ENCODE measurements at regions not wholly inside any gene's neighbourhood (a gene's known extent, or its start where the extent isn't known, plus 50 kb on each side); places are given as distances from the start of the nearest gene placed in this dataset.

DNA sequence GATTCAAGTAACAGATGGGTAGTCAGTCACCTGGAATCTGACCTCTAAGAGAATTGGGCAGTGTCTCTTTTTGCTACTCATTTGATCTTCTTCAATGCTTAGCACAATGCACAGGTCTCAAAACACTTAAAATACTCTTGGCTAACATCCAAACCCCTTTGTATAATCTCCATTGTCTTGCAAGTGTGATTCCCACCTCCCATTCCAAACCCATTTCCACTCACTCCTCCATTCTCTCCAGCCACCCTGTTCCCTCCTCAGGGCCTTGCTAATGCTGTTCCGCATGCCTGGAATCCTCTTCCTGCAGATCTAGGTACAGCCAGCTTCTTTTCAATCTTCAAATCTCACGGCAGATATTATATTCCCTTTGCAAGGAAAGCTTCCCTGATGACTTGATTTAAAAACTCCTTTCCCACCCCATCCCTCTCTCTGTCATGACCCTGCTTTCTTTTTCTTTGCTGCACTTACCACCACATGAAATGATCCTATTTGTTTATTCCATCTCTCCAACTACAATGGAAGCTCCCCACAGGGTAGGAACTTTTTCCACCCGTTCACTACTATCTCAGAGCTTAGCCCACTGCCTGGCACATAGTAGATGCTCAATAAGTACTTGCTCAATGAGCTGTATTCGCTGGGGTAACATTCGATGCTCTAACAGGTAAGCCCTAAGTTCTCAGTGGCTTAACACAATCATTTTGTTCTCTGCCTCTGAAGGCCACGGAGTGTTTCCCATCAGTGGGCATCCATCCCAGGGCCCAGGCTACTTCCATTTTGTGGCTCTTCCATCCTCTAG is 121.7 kb downstream of the MN1 start:
- DNase-seq: no peak

DNA sequence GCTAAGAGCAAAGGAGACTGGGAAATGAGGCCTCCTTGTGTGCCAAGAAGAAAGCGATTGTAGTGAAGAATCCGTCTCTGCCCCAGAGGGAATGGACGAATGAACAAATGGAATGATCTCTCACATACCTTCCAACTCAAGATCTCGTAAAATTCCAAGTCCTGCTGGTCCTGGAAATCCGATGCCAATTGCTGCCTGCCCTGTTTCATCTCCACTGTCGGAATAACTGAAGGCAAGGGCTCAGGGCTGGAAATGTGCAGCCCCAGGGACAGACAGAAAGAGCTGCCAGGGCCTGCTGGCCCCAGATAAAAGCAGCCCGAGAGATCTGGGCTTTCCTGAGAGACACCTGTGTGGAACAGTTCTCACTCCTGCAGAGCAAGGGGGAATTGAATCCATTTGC is 120.9 kb downstream of the MN1 start:
- no peak for DNase-seq

DNA sequence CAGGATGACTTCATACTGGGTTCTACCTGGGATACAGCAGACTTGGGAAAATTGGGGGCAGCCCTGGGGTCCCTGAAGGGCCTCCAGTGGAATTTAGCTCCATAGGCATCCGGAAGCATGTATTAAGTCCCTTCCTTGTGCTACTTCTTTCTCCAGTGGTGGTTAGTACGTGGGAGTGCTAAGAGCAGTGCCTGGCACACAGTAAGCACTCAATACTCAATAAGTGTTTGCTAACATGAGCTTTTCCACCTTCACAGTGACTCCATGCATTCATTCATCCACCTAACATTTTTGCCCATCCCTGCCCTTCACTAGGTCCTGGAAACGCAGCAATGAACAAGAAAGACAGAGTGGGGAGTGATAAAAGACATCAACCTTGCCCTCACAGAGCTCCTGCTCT is 120.5 kb downstream of the MN1 start:
- no peak for DNase-seq

GRCh38 chr22:27682437-27682836 is 119.1 kb downstream of the MN1 start:
- no peak for DNase-seq

DNA sequence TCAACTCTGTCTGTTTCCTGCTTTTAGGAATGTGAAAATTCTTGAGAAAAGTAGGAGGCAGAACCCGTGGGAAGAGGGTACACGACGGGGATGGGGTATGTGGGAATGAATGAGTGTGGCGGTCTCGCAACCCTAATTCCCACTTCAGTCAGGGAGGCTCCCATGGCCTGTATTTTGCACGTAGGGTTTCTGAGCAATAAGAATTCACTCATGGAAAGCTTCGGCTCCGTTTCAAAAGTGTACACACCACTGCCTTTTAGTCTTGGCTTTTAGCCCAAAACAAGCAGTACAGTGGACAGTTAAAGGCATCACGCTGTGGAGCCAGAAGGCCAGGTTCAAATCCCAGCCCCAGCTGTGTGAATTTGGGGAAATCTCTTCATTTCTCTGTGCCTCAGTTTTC is 116.7 kb downstream of the MN1 start:
- DNase-seq: no peak

DNA sequence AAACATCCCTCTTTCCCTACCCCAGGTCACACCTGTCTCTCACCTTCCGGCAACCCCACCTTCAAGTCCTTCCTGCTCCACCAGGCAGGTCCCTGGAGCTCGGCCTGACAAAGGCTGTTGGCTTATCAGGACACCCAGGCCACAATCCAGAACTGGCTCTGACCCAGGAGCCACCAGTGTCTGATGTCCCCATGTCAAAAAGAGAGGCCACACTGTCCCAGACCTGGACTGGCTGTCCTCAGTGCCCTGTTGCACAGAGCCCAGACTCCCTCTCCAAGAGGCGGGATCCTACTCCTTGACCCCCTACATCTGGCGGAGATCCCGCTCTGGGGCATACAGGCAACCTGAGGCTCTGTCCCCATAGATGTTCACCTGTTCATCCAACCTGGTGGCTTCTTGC is 116.0 kb downstream of the MN1 start:
- DNase-seq: no peak

DNA sequence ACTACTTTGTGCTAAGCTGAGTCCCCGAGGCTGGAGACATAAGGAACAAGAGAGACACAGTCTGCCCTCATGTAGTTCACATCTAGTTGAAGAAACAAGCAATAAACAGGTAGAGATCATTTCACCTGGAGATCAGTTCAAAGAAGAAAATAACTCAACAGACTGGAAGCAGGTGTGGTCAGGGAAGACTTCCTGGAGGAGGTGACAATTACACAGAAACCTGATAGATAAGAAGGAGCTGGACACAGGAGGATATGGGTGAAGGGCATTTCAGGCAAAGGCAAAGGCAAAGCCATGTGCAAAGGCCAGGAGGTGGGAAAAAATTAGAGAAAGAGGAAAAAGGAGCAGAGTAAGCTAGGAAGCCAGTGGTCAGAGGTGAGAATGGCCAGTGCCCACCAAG is 115.6 kb downstream of the MN1 start:
- no peak for DNase-seq

GRCh38 chr22:27686534-27686933 is 115.0 kb downstream of the MN1 start:
- no peak for DNase-seq

DNA sequence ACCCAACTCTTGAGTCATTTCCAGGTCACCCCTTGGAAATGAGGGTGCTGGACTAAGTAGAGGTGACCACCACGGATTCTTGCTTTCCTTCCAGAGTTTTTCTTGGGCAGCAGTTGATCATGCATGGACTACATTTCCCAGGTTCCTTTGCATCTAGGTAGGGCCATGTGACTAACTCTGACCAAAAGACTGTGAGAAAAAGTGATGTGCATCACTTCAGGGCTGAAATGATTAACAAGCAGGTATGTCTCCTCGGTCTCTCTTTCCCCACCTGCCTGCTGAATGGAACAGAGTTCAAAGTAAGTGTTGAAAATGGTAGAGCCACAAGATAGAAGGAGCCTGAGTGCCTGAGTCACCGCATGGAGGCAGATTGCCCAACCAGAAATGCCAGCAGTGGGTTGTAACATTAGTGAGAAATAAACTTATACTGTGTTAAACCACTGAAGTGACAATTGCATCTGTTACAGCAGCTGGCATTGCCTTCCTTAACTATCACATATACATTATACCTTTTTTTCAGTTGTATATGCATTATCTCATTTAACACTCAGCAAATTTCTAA is 113.5 kb downstream of the MN1 start:
- no peak for DNase-seq

GRCh38 chr22:27689664-27690063 is 111.9 kb downstream of the MN1 start:
- DNase-seq: no peak

GRCh38 chr22:27690599-27690998 is 111.0 kb downstream of the MN1 start:
- no peak for DNase-seq

GRCh38 chr22:27692243-27692642 is 109.3 kb downstream of the MN1 start:
- DNase-seq: no peak

- no peak for DNase-seq
These were observed 105.6 kb downstream of the MN1 start for GRCh38 chr22:27695925-27696324.

GRCh38 chr22:27697888-27698287 is 103.7 kb downstream of the MN1 start:
- DNase-seq: no peak
